ENCODE measurements at regions not wholly inside any gene's neighbourhood (a gene's known extent, or its start where the extent isn't known, plus 50 kb on each side); places are given as distances from the start of the nearest gene placed in this dataset.
"Not testable (repeated sequence)": the region's sequence is repeated elsewhere in the genome, so short reads cannot be mapped to it uniquely, and the experiment has no call there.

- no peak for DNase-seq
Observed at GRCh38 chr4:169342906-169343564, 72.3 kb upstream of the SH3RF1 start.

GRCh38 chr4:169342159-169342860 is 71.6 kb upstream of the SH3RF1 start:
- DNase-seq, result no peak

DNA sequence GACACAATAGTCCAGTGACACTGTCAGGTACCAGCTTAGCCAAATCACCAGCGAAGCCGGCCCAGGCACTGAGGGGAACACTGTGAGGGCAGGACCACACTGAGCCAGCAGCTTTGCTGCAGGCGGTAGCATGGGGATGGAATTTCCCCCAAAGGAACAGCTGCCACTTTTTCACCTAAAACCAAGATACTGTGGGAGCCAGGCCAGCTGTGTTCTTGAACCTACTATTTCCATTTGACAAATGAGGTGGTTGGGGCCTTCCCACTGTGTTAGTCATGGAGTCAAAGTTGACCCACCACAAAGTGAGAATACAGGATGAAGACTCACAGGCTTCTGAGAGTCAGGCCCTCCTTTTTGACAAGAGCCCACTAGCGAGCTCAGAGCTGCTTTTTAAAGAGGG is 70.7 kb upstream of the SH3RF1 start:
- peak; percentile 31 for DNase-seq

GRCh38 chr4:169340834-169341233 is 70.1 kb upstream of the SH3RF1 start:
- no peak for DNase-seq

DNA sequence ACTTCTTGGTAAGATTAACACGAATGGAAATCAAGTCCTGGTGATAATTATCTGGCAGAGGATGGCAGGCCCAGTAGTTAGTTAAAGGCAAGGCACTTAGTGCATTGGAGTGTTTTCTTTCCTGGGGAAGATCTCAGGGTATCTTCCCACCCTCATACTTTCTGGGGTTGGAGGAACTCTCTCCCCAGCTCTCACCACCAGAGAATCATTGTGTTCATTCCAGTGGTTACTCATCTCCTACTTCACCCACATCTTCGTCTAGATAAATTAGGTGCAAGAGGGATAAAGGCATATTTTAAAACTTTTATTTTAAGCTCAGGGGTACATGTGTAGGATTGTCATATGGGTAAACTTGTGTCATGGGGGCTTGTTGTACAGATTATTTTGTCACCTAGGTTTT is 67.5 kb upstream of the SH3RF1 start:
- DNase-seq, result peak; percentile 70

GRCh38 chr4:169337510-169337909 is 66.8 kb upstream of the SH3RF1 start:
- peak; percentile 98 for DNase-seq

GRCh38 chr4:169335331-169335730 is 64.6 kb upstream of the SH3RF1 start:
- peak; percentile 85 for DNase-seq

GRCh38 chr4:169334335-169334734 is 63.6 kb upstream of the SH3RF1 start:
- DNase-seq, result no peak

GRCh38 chr4:169333265-169333664 is 62.5 kb upstream of the SH3RF1 start:
- DNase-seq, result no peak

GRCh38 chr4:169332583-169332982 is 61.8 kb upstream of the SH3RF1 start:
- DNase-seq, result no peak

GRCh38 chr4:169330811-169331210 is 60.1 kb upstream of the SH3RF1 start:
- DNase-seq, result no peak

DNA sequence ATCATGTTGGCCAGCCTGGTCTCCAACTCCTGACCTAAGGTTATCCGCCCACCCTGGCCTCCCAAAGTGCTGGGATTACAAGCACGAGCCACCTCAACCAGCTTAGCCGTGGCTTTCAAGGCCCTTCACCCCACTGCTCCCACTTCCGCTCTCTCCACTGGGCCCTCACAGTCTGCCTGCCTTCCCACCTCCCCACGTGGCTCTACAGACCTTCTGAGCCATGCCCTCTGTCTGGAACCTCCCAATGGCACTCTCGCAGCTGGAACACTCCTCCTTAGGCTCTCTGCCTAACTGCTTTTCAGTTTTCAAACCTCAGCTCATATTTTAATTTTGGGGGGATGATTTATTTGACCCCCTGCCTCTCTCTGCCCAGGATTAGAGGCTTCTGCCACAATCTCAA is 59.3 kb upstream of the SH3RF1 start:
- DNase-seq, result no peak

- DNase-seq, result no peak
Observed at GRCh38 chr4:169327951-169328350, 57.2 kb upstream of the SH3RF1 start.

GRCh38 chr4:169323925-169324324 is 53.2 kb upstream of the SH3RF1 start:
- not testable (repeated sequence) for DNase-seq

- not testable (repeated sequence) for DNase-seq
Observed at GRCh38 chr4:169322833-169323232, 52.1 kb upstream of the SH3RF1 start.

Measured in fibroblast of skin of scalp (primary cell).